ENCODE measurements at regions not wholly inside any gene's neighbourhood (a gene's known extent, or its start where the extent isn't known, plus 50 kb on each side); places are given as distances from the start of the nearest gene placed in this dataset.

DNA sequence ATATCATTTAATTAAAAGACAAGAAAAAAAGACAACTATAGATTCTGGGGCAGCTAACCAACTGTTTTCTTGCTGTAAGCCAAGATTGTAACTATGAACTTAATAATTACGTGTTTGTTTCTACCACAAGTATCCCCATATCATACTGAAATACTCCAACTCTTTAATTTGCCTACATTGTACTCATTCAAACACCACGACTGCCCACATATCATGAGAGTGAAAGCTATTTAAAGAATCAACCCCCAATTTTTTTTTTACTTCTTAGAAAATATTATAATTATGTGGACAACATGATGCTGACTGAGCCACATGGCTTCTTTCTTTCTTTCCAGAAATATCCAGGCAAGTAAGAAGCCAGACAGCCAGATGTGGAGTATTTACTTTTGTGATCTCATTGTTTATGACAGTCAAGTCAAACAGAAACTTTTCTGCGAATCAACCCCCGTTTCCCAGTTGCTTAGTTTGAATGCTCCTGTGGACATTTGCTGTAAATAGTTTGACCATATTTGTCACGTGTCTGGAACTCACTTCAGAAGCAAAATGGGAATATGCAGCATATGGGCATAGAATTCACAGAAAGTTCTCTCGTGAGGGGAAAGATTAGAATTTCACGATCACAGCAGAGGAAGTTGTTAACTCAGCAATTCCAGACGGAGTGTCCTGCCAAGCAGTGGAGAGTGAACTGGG, 126.8 kb upstream of the PSMD7 start:
- DNase-seq, result peak; percentile 72

DNA sequence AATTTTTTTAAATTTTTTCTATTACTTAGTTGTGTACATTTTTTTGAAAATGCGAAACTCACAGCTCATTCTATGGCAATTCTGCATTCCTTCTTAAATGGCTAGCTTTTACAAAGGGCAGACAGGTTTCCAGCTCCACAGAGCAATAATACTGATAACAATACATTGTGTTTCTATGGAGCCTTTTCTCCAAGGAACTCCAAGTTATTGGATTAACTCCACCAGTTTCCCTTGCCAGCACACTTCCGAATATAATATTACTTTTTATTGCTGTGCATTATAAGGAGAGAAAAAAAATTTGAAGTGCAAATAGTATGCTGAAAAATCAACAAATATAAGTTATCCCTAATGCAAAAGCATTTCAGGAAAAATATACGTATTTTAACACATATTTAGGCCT, 127.5 kb upstream of the PSMD7 start:
- no peak for DNase-seq

DNA sequence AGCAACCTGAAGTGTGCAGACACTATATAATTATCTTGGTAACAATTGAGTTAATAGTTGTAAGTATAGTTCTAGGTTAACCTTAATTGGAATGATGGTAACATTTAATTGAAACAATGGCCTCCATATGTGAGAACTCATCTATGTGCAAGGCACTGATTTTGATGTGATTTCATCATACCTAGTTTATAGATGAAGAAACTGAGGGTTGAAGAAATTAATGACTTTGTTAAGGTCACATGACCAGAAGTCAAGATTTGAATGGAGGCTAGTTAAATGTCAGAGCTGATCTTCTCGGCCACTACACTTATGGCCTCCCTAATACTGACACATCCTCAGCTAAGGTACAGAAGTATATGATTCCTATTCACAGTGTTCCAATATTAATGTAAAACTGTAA, 128.2 kb upstream of the PSMD7 start:
- no peak for DNase-seq

DNA sequence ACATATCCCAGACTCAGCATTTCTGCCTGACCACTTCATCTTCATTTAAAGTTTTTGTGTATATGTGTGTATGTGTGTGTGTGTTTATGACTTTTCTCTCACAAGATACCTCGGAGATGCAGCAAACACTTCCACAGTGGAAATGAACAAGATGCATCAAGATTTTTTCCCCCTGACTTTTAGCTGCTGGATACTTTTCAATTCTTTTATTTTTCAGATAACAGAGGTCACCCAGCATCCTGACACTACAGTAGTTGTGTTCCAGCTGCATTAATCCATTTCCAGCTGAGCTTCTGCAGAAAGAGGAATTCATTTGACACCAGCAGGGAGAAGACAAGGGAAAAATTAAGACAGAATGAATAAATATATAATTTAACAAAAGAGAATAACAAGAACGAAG, 130.2 kb upstream of the PSMD7 start:
- no peak for DNase-seq

DNA sequence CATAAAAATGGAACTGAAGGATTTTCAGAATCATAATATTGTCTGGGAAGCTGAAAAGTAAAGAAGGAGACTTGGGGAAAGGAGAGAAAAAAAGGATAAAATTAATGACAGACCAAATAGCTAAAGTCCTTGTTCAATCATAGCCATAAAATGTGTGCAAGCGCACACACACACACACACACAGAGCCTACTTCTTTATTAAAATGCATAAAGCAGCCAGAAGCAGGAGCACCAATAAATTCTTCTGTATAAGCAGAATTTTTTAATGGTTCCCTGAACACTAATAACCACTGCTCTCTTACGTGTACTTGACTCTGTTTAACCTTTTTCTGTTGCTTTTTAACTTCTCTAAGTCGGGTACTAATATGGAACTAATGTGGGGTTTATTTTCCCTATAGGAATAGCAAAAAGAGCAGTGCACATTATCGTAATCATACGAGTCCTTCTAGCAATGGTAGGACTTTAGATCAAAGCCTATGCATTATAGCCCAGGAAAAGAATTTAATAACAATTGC, 131.0 kb upstream of the PSMD7 start:
- DNase-seq, result no peak

DNA sequence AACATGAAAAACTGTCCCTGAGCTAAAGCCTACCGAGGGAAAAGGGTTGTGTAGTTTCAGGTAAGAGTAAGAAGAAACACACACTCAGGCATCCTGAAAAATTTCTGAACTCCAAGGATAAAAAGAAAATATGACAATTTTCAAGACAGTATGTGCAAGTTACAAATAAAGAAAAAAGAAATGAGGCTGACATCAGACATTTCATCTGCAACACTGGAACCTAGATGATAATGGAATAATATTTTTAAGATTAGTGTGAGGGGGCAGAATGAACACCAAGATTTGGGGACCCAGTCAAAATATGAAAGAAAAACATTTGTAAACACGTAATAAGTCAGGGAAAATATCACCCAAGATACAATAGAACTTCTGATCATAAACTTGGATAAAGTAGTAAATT, 135.9 kb upstream of the PSMD7 start:
- DNase-seq, result no peak

DNA sequence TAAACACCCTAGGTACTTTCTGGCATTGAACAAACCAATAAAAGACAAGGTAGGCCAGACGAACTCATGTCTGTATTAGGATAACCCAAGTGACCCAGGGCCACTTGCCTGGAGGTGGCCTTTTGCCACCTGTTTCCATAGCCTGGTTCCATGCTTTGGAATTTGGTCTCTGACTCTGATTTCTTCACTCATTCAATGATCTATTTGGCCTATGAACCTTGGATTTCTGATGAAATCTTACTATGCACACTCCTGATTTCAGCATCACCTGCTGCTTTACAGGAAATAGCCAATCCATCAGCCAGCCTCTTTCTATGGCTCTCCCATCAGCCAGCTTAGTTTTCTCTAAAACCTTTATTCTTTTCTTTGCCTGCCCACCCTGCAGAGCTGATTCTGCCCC, 142.8 kb upstream of the PSMD7 start:
- DNase-seq, result no peak

DNA sequence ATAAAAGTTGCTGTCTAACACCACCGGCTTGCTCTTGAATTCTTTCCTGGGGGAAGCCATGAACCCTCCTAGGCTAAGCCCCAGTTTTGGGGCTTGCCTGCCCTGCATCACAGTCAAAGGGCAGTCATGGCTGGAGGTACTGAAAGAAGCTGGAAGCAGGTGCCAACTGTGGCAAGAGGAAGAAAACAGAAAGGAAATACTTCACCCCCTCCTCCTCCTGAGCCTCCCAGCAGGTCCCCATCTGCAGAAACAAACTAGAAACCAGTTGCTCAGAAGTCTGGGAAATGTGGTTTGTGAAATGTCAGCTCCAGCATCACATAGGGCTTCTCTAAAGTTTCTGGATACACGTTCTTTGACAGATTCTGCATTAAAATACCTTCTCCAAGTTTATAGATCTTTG, 150.0 kb upstream of the PSMD7 start:
- no peak for DNase-seq

DNA sequence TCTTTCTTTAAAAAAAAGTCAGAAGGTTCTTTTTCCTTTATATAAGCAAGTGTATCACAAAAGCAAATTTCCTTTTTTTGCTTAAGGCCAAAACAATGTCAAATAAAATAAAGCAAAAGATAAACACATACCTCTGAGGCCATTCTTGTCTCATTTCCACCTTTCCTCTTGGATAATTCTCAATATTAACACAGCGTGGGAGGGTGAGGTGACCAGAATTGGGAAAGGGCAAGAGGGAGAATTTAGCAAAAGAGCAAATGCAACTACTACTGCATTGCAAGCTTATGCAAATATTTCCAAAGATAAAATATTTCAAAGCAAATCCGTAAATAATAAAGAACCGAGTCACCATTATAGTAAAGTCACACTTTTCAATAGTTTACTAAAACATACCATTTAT, 153.4 kb upstream of the PSMD7 start:
- no peak for DNase-seq

DNA sequence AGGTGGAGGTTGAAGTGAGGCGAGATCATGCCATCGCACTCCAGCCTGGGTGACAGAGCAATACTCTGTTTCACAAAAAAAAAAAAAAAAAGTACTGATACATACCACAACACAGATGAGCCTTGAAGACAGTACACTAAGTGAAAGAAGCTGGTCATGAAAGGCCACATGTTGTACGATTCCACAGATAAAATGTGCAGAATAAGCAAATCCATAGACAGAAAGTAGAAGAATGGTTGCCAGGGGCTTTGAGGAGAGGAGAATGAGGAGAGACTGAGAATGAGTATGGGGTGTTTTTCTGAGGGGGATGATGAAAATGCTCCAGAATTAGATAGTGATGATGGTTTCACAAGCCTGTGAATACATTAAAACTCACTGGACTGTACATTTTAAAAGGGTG, 155.6 kb upstream of the PSMD7 start:
- no peak for DNase-seq

DNA sequence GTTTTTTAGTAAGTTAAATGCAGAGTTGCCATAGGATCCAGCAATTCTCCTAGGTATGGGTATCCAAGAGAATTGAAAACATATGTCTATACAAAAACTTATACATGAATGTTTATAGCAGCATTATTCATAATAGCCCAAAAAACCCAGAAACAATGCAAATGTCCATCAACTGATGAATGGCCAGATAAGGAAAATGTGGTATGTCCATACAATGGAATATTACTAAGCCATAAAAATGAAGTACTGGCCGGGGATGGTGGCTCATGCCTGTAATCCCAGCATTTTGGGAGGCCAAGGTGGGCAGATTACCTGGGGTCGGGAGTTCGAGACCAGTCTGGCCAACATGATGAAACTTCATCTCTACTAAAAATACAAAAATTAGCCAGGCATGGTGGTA, 156.1 kb upstream of the PSMD7 start:
- no peak for DNase-seq

DNA sequence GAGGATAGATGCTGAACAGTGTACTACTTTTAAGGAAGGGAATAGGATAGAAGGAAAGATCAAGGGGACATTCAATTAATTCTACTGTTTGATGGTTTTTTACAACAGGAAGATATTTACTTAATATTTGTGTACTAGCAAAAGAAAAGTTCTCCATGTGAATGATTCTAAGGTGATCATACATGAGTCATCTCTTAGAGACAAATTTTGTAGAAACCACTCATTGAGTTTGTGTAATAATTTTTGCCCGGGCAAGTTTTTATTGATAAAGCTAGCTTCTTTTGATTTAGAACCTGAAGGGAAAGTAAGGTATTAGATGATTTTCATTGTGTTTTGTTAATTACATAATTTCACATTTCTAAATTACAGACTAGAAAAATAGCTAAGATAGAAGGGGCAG, 172.8 kb upstream of the PSMD7 start:
- no peak for DNase-seq

DNA sequence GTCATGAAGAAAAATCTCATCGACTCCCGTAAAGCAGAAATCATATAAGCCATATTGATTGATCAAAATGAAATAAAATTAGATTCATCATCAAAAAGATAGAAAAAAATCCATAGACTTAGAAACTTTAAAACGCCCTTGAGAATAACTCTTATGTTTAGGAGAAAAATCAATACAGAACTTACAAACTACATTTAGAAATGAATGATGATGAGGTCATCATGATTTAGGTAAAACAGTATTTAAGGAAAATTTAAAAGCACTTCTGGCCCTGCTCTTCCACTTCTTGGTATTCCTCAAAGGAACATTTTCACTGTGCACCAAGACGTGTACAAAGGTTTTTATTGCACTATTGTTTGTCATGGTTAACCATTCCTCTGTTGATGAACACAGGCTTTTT, 173.4 kb upstream of the PSMD7 start:
- DNase-seq, result no peak

DNA sequence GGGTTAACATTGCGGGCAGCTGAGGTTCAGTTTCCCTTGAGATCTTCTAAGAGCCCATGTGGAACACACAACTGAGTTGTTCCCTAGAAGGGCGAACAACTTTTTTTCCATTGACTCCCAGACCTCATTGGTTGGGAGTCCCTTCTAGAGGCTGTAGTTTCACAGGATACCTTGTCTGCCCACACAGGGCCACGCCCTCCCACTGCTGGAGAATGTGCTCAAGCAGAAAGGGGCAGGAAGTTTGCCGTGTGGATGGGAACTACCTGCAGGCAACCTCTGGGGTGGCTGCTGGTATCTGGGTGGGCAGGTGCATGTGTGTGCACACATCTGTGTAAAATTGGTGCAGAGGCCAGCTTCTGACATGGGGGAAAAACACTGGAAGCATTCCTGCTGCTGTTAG, 178.8 kb upstream of the PSMD7 start:
- no peak for DNase-seq

DNA sequence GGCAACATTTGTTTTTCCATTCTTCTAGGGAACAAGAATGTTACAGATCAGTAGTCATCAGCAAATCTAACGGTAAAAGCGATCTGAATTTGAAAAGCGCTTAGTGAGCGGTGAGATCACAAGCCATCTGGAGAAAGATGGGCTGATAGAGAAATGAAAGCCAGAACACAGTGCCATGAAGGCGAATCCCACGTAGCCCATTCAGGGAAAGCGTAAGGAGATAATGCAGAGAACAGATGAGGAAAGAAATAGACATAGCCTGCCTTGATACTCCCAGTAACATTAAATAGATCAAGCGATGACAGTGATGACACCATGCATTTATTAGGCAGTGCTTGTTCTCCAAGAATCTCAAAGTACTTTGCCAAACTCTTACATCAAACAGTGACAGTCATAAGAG, 183.1 kb upstream of the PSMD7 start:
- DNase-seq, result no peak

DNA sequence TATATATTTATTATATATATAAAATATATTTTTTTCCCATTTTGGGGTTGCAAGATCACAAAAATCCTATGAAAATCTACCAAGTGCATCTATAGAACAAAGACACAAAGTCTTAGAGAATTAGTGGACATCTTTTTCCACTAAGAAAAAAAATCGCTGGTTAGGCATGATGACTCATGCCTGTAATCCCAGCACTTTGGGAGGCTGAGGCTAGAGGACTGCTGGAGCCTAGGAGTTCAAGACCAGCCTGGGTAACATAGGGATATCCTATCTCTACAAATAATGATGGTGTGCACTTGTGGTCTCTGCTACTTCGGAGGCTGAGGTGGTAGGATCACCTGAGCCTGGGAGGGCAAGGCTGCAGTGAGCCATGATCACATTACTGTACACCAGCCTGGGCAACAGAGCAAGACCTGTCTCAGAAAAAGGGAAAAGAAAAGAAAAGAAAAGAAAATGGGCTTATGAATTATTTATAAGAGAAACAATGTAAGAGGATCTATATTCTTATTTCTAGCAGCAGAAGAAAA, 185.1 kb upstream of the PSMD7 start:
- no peak for DNase-seq

DNA sequence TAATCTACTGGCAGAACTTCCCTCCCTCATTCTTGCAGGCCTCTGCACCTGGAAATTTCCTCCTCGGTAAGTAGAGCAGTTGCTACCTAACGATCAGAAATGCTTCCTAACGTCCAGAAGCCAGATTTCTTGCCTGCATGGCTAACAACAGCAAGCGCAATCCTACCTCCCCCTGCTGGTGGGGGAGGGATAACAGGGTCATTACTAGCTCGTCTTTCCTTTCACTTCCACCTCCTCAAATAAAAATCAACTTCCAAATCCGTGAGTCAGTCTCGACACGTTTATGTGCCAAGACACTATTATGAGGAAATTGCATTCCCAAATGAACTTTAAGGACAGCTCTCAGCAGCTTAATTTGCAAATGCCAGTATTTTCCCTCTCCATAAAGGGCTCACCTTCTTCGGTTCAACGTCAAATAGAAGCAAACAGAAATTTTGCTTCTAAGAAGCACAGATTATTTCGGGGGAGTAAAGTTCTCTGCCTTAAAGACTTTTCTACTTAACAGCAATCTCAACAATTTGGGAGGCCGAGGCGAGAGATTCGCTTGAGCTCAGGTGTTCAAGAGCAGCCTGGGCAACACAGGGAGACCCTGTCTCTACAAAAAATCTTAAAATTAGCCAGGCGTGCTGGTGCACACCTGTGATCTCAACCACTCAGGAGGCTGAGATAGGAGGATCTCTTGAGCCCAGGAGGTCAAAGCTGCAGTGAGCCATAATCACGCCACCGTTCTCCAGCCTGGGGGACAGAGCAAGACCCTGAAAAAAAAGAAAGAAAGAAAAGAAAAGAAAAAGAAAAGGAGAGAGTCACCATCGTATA, 188.6 kb upstream of the PSMD7 start:
- no peak for DNase-seq

DNA sequence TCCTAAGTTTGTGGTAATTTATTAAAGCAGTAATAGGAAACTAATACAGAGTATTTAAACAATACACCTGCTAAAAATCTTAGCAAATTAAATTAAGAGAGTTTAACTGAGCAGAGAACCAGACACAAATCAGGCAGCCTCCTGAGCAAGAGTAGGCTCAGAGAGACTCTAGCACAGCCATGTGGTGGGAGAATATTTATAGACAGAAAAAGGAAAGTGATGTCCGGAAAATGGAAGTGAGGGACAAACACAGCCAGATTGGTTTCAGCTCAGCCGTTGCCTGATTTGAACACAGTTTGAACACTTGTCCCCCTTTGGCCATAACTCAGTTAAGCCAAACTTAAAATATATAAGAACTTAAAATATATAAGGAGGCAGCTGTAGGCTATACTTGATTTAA, 192.6 kb upstream of the PSMD7 start:
- no peak for DNase-seq

DNA sequence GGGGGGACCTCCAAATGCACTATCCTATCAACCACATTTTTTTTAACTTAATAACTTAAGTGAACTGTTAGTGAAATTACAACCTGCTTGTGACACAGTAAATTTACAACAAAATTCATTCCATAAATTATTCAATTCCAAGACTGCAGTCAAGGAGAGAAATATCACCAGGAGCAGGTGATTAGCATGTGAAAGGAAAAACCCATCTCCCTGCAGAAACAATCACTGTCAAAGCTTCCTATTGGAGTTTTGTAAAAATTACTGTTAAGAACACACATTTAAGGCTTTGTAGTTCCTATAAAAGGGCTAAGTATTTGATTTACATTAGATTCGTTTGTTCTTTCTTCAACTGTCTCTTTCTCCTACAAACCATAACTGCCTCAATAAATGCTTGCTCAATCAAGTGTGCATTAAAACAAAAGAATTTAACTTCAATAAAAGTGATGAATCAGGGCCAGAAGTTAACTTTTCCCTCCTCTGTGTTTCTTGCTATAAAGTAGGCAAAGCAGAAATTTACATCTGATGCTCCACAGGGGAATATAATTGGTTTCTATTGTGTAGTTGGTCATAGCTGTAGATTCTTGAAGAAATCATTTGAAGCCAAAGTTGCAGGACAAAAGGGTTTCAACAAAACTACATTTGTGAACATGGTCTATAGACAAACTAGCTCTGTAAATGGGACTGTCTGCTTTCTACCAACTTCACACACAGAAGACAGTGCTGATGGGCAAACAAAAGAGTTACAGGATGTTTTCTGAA, 195.1 kb upstream of the PSMD7 start:
- DNase-seq, result no peak

DNA sequence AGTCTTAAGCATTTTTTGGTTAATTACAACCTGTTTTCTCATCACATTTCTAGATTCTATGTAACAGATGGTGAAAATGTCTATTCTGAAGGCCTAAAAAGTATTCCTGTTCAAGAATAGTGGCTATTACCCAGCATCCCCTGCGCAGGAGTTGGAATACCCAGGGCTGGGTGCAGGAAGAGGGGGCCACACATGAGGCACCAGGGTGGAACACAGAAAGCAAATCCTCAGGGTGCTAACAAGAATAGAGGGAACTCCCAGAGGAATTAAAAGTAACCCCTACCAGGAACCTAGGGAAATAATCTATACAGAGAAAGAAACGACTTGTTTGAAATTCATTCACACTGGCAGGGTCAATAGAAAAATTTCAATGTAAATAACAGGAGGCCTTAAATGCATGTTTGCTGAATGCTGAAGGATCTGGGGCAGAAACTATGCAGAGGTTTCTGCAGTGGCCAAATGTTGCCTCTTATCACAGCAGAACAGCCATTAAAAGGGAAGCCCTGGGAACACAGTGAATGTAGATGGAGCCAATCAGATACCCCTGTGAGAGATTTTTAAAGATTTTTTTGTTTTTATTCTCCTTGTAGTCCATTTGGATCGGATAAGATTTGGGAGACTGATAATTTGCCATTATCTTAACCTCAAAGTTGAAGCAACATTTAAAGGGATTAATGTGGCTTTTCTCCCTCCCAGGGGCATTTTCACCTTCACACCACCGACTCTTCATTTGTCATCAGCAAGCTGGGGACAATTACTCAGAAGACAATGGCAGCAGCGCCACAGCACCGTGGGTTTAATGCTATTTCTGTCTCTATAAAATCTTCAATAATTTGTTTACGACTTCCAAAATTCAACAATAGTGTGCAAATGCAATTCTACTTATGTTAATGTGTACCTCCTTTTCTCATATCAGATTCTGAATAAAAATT, 196.0 kb upstream of the PSMD7 start:
- no peak for DNase-seq

DNA sequence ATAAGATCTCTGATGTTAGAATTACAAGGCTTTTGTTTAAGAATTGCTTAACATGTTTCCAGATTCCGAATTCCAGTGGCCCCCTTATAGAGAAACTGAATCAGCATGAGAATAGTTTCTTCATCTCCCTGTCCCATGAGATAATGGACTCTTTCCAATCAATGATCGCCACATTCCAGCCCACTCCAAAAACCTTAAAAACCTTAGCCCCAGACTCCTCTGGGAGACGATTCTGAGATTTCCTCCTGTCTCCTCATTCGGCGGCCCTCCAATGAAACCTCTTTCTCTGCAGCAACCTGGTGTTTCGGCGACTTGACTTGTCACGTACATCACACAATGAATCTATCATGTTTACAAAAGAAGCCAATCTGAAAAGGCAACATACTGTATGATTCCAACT, 197.1 kb upstream of the PSMD7 start:
- no peak for DNase-seq

DNA sequence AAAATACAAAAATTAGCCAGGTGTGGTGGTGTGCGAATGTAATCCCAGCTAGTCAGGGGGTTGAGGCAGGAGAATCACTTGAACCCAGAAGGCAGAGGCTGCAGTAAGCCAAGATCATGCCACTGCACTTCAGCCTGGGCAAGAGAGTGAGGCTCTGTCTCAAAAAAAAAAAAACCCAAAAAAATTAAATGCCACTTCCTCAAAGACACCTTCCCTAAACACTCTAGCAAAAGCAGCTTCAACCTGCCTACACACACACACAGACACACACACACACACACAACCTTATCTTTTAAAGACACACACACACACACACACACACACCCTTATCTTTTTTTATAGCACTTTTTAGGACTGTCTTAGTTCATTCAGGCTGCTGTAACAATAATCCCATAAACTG, 201.7 kb upstream of the PSMD7 start:
- no peak for DNase-seq

Data from femur (tissue), 1 donor.